Urothelium cell line (cell line): ENCODE measurements at regions not wholly inside any gene's neighbourhood (a gene's known extent, or its start where the extent isn't known, plus 50 kb on each side); places are given as distances from the start of the nearest gene placed in this dataset.
A peak's percentile ranks its signal among the peaks of the same experiment; 100 is the strongest.

Experiments
- DNase-seq: peaks from one replicate; pipeline ENCODE4 v3.0.0; 2011; ENCODE audit warnings: low spot score, mixed read lengths
- FAIRE-seq: peaks from 2 replicates; lab custom pipeline; 2011; peaks lifted over from hg19 to GRCh38; lab: Jason Lieb, UNC

DNA sequence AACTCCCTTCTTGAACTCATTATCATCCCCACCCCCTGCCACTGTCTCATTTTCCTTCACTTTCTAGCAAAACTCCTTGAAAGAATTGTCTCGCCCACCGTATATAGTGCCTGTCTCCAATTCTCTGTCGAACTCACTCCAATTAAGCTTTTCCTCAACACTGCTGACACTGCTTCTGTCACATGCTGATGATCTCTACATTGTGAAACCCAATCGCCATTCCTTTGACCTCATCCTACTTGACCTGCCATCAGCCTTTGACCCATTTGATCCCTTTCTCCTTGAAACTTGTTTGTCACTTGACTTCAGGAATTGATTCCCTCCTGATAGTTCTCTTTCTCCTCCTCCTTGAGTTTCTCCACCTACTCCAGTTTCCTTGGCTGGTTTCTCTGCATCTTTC lies 54.8 kb downstream of the CCDC71L start:
- no peak for FAIRE-seq
- no peak for DNase-seq

DNA sequence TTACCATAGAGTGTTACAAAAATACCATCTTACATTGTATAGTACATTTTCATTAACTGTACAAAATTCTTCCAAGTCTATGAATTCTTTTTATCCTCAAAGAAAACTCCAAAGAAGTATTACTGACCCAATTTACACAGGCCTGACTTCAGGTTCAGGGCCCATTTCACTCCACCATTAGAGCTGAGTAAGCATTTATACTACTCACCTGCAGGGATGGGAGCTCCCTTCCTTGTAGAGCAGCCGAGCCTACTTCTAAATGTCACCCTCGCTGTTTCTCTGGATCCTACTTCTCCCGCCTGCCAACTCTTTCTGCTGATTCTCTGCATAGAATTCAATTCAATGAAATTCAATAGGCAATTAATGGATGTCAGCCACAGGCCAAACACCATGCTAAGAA lies 56.0 kb downstream of the CCDC71L start:
- no peak for FAIRE-seq
- no peak for DNase-seq

DNA sequence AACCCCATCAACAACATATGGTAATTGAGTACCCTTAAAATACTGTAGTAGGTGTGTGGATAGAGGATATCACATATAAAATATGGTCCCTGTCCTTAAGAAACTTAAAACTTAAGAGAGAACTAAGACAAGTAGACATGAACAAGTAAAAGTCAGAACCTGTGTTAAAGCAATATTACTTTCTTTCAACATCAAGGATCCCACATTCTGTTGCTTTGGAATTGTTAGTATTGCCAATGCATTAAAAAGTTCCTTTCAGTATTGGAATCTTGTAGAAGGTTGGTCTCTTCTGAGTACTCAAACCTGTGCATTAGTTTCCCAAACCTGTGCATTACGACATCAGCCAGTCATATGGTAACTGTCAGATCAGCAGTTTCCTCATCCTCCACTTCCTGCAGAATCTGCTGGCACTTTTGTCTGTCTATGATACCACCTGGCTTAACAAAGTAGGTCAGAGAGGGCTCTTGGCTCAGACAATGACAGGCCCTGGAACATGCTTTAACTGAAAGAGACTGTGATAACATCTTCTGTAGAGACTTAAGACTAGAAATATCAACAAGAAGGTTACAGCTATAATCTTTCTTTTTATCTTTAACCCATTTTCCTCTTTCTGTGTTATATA lies 56.5 kb downstream of the CCDC71L start:
- DNase-seq (no peak), FAIRE-seq (no peak)

DNA sequence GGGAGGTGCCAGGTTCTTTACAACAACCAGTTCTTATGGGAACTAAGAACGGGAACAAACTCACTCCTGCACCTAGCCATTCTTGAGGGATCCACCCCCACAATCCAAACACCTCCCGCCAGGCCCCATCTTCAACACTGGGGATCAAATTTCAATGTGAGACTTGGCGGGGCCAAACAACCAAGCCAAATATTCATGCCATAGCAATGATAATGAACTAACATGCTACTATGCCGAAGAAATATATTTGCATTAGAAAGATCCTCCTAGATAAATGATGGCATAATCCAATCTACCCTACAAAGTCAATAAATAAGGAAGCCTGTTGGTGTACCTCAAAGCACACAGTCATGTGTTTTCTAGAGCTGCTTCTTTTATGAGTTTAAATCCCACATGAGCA lies 57.6 kb downstream of the CCDC71L start:
- FAIRE-seq (no peak), DNase-seq (no peak)

DNA sequence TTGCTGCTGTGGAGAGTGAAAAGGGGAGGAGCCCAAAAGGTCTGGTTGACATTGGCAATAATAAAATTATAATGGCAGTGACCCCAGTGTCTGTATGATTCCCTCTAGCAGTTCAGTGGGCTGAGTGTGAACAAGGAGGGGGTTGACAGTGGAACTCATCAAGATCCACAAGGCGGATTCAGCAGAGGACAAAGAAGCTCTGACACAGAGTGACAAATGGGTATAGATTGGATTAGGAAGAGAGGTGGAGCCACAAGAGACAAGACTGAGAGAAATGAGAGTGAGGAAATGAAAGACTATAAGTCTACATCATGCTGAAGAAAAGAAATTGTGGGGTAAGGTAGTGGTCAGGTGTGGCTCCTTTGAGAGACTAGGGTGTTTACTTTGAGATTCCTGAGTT lies 58.9 kb downstream of the CCDC71L start:
- no peak for FAIRE-seq

DNA sequence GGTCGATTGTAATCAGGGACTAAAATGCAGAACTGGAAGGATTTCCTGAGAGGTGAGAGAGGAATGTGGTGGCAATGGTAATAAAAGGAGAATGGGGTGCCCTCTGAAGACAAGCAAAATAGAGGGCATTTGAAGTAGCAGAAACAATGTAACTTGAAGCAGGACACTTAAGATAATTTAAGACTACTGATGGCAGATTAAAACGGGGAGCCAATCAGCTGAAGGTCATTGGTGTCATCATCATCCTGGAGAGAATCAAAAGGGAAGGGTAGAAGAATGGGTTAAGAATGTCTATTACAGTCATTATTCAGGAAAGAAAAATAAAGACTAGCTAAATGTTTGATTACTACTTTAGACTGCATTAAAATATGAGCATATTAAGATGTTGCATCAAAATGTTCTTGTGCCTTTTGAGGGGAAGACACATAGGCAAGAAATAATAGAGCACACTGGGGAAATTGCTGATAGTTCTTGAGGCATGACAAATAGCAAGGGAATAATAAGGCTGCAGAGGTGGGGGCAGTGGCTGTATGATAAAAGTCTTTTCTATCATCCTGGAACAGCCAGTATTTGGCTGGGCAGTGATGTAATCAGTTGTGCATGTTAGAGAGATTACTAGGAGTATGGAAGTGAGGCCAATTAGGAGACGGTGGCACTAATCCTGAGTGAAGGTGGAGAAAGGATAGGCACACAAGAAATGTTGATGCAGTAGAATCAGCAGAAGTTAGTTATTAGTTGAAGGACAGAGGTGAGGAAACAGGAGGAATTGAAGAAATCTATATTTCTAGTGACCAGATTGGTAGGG lies 60.2 kb downstream of the CCDC71L start:
- FAIRE-seq = no peak
- no peak for DNase-seq

More for the DNA sequence above, 58.9 kb downstream of the CCDC71L start:
- no peak for DNase-seq

DNA sequence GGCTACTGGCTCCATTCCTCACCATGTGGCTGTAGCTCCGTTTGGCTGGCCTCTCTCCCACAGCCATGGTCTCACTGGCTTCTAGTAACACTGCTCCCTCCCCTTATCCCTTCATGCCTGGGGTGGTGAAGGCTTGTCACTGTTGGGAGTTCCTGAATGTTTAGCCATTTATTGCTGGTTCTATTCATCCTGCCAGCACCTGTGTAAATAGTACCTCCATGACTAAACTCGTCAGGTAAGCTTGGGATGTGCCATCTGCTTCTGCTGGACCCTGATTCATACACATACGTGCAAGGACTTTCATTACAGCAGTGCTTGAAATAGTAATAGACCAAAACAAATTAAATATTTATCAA lies 61.6 kb downstream of the CCDC71L start:
- no peak for FAIRE-seq
- DNase-seq = no peak

DNA sequence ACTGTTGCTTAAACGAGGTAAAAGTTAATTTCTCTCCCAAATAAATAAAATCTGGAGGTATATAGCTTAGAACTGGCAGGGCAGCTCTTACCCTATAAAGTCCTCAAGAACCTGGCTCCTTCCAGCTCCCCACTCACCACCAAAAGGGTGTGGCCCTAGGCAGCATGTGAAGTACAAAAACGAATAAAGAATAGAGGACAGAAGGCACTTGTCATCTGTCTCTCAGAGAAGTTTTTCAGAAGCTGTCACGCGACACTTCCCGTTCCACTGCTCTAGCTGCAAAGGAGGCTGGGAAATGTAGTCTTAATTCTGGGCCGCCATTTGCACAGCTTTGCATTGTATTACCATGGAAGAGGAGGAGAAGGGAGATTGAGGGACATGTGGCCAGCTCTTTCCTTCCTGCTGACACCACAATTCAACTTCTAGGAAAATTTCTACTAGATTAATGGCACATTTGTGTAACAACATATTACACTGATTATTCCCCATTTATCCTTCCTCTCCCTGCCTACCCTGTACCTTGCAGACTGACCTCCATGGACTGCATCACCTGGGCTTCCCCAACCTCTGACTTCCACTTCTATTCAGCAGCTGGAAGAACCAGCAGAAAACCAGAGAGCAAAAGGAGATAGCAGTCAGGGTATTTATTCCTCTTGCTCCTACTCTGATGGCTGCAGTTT lies 62.2 kb downstream of the CCDC71L start:
- FAIRE-seq (no peak), DNase-seq (peak; percentile 75)

DNA sequence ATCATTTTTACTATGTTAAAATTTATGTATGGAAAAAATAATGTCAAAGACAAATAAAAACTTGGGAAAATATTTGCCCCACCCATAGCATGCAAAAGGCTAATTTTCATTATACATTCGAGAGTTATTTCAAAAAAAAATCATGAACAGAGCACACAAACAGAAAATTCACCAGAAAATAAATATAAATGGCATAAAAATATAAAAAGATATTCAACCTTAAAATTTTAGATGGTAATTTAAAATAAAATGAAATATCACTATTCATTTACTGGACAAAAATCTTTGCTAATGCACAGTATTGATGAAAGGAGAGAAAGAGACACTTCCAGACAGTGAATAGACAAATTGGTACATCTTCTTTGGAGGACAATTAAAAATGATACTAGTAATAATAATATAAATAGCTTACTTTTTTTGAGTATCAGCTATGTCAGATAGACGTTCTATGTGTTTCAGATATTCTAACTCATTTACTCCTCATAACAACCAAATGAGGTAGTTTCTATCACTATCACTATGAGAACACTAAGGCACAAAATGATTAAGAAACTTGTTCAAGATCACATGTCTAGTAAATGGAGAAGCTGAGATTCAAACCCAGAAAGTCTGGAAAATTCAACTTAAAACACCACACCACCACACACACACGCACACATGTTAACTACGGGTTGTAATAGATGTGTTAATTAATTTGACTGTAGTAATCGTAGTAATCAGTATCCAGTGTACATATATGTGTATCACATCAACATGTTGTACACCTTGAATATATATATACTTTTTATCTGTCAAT lies 63.0 kb downstream of the CCDC71L start:
- DNase-seq = no peak
- FAIRE-seq = no peak

DNA sequence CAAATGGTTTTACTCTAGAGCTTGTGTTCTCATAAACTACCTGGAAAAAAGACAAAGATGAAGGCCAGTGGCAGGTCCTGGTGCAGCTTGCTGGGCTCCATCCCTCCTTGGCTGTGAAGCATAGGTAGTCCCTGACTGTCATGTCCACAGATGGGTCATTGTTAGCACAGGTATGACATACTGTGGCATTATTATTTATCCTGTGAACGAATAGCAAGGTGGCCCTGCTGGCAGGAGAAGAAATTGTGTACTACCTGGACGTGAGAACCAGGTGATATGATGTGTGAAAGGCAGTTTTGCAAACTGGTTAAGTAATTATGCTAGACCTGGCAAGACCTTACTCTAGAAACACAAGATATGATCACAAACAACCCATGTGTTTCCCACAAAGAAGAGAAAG lies 63.9 kb downstream of the CCDC71L start:
- peak; percentile 74 for FAIRE-seq
- no peak for DNase-seq

DNA sequence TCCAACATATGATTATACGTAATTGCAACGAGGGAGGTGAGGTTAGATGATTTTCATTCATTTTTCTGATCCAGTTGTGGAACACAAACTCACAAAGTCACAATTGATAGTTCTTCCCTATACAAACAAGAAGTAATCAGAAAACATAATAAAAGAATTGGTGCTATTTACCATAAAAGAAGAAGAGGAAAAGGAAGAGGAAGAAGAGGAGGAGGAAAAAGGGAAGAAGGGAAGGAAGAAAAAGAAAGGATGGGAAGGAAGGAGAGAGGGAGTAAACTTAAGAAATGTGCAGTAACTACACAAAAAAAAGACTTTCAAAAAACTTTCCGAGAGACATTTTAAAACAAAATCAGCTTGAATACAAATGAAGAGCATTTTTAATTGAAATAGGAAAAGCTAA lies 65.0 kb downstream of the CCDC71L start:
- FAIRE-seq (no peak), DNase-seq (no peak)

DNA sequence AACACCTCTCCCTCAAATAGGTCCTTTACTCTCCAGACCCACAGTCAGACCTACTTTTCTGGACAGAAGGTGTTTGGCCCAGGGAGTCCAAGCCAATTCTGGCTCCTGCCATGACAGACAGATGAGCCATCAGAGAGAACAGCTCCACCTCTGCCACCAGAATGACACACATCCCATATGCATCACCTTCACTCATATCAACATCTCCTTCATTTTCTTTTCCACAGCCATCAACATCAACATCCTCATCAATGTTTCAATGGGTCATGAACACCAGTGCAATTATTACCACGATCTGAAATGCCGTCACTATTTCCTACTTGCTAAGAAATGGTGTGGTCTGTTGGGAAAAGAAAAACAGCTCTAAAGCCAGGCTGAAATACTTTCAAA lies 67.9 kb downstream of the CCDC71L start:
- DNase-seq (no peak), FAIRE-seq (no peak)

DNA sequence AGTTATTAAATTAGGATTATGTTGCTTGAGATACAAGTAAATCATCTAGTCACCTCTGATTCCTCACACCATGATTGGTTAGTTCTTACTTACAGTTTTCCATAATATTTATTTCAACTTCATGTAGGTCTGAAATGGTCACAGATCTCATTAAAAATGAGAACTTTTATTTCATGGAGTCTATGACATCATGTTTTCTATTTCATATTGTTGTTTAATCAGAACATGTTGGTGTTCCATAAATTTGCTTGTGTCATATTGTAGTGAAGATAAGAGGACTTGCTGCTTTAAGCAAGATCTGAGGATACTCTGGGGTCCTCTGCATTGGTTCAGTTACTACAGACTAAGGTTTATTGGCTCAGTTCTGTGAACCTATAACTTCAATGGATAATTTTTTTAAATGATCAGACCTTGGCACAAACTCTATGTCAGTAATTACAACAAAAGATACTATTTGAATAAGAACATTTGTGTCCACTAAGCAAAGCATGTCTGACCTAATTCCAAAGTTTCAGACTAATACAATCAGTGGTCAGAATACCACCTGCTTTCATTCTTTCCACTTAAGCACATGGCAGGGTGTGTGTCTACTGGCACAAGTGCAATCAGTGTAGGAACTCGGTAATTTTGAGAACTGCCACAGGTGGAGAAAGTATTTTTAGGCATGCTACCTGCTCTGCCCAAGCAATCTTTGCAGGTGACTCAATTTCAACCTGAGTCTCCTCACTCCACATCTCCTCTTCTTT lies 68.5 kb downstream of the CCDC71L start:
- DNase-seq = no peak
- FAIRE-seq = no peak

DNA sequence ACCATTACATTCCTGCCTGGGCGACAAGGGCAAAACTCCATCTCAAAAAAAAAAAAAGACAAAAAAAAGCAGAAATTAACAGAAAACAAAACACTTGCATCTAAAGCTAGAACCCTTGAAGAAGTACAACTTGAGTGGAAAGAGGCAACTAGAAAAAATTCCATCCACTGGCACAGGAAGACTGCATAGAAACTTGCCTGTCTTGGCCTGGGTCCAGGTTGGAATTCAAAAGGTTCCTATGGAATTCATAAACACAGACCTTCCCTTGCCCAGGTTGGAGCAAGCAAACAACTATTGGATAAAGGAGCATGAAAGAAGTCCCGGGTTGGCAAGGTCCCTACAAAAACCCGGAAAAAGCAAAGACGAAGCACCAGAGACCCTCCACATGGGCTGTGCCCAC lies 69.8 kb downstream of the CCDC71L start:
- FAIRE-seq (no peak), DNase-seq (no peak)

DNA sequence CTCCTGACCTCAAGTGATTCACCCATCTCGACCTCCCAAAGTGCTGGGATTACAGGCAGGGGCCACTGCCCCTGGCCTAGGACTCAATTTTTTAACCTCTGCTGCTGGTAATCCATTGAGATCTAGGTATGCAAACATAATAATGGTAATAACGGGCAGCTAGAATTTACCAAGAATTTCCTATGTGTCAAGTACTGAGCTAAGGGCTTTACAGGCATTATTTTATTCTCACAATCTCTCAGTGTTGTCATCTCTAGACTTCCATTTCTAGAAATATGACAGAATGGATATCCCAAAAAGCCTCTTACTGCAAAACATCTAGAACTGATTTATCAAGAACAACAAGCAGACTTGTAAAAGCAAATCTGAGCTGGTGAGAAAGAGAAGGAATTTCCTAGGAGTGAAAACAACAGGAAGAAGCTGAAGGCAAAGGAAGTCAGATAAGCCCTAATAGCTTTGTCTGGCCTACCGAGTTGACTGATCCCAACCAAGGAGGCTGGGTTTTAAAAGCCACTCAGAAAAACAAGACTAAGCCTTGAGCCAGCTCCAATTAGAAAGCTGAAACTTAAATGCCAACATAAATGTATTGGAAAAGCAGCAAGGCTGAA lies 70.6 kb downstream of the CCDC71L start:
- no peak for FAIRE-seq

DNA sequence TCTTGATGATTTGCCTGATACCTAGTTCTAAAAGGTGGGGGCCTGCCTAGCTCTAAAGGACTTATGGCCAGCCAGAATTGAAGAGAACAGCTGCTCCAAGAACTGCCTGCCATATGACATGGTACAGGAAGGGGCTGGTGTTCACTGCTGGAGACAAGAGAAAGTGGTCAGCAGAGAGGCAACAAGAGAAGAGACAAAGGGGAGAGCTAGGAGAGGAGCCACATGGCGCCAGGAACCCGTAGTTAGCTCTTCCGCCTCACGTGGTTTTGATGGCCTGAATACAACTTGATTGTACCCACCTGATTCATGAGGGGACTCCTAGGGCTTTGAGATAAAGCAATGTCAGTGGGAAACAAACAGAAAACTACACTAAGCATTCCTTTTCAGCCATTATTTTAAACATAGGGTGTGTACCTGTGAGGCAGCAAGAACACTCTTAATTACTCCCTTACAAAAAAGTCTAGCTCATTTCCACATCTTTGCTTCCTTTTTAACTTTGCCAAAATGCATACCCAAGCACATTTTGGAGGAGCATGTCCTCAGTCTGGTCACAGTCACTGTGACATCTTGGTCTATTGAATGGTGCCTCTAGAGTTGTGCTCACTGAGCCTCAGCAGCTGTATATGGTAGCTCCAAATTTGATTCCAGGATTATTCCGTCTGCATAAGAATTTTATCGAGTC lies 71.6 kb downstream of the CCDC71L start:
- FAIRE-seq (no peak), DNase-seq (no peak)

More for the DNA sequence above, 70.6 kb downstream of the CCDC71L start:
- no peak for DNase-seq

DNA sequence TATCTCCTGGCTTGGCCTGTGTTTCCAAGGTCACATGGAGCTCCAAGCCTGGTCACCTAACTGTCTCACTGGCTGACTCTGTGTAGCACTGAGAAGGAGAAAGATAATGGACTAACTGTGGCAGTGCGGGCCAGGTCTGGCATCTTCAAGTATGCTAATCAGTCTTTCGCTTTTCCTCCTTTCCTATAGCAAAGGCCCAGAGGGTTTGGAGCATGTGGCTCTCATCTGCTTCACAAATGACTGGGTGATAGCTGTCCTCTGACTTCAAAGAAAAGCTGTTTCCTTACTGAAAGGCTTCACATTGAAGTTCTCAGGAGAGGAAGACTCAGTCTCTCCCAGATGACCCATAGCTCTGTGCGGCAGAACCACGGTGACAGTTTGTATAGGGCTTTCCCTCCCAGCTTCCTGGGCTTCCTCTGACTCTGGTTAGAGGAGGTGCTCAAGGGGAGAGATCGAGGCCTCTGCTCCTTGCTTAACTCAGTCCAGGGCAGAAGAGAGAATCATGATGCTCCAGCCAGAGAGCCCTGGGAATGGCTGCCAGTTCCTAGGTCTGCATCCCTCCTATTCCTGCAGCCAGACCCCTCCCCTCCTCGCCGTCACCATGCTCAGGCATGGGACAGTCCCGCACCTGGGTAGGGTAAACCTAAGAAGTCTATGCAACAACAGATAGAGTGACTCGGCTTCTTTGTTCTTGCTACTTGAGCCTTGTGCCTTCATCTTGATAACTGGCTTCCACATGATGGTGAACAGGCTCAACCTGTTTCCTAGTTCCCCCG lies 72.3 kb downstream of the CCDC71L start:
- DNase-seq (no peak), FAIRE-seq (no peak)

DNA sequence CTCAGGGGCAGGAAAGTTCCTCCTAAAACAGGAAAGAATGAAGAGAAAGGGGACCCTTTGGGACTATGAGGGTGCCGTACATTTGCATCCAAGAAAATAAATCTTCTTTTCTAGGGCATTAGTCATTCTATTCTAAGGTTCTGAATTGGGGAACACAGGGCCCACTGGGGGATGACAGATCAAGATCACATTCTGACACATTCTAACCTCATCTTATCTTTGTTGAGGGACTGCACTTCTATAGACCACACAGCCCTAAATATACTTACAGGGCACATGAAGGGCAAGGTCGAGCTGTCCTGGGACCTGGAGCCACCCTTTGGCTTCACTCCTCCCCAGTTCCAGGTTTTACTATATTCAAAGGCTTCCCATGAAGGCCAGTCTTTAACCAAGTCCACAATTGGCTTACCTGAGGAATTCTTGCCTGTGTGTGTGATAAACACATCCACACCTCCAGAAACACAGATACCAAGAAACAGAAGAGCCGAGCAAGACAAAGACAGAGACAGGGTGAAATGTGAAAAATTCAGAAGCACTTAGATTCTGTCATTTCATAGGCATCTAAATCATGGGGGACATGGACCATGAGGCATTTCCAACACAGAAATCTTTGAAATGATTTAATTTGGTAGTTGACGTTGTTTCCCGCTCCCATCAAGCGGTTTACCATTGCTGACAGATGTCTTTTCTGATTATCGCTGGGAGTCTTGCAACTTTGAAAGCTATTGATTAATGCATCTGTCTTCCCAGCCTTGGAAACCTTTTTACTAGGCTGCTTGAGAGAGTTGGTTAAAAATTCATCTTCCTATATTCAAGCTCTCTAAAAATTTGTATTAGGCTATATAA lies 75.8 kb downstream of the CCDC71L start:
- FAIRE-seq (no peak), DNase-seq (no peak)
